ENCODE measurements at regions not wholly inside any gene's neighbourhood (a gene's known extent, or its start where the extent isn't known, plus 50 kb on each side); places are given as distances from the start of the nearest gene placed in this dataset.

GRCh38 chr4:37126051-37126450 lies 118.5 kb upstream of the NWD2 start:
- no peak for DNase-seq

DNA sequence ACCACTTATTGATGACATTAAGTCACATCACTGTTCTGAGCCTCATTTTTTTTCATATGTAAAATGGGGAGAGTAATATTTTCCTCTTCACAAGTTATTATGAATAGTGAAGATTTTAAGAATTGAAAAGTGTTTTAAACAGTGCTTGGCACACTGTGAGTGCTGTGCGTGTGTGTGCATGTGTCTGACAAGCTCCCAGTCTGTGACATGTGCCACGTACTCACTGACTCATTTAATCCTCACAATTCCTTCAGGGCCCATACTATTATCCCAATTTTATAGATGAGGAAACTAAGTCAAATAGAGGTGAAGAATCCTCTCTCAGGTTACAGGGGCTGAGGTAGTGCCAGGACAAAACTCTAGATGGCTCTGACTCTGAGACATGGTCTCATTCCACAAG lies 114.1 kb upstream of the NWD2 start:
- no peak for DNase-seq

- no peak for DNase-seq
Measured at GRCh38 chr4:37132351-37132974, 112.1 kb upstream of the NWD2 start.

GRCh38 chr4:37132975-37133360 lies 111.6 kb upstream of the NWD2 start:
- no peak for DNase-seq

DNA sequence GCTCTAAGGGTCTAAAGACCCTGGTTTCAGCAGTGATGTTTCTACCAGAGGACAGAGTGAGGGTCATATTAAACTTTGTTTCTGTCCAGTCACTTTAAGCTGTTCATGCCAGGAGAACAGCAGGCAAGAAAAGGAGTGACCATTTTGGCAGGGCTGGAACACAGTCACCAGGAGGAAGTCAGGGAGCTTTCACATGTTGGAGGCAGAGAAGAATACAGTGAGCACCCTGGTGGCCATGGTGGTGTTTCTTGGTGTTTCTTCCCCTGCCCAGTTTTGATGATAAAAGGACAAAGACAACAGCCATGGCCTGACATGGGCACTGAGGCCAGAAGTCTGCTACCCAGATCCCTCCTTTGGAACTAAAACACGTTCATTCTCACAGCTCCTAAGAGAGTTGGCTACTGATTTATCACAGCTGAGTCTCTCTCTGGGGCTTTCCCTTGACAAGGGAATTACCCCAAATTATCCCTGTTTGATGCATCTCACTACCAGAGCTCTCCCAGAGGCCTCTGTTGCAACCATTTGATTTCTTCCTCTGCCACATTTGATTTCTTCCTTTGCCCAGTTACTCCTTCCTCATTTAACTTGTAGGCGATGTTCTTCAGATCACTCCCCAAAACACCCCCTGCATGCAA lies 106.4 kb upstream of the NWD2 start:
- no peak for DNase-seq

GRCh38 chr4:37138789-37139188 lies 105.8 kb upstream of the NWD2 start:
- no peak for DNase-seq

GRCh38 chr4:37139987-37140386 lies 104.6 kb upstream of the NWD2 start:
- no peak for DNase-seq

- DNase-seq = no peak
Measured at GRCh38 chr4:37146260-37146659, 98.3 kb upstream of the NWD2 start.

DNA sequence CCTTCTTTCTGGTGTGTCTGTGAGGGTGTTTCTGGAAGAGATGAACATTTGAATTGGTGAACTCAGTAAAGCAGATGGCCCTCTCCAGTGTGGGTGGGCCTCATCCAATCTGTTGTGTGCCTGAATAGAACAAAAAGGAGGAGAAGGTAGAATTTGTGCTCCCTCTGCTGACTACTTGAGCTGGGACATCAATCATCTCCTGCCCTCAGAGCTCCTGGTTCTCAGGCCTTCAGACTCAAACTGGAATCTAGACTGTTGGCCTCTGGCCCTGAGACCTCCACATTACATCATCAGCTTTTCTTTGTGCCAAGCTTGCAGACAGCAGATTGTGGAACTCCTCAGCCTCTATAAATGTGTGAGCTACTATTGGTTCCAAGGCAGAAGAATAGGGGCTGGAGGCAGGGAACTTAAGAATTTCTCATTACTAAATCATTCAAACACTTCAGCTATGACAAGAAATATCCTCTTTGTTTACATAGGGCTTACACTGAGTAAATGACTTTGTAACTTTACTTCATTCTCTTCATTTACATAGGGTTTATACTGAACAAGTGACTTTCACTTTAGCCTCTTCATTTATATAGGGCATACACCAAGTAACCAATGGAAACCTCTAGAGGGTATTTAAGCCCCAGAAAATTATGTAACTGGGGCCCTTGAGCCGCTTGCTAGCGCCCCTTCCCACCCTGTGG lies 86.9 kb upstream of the NWD2 start:
- no peak for DNase-seq

- DNase-seq = no peak
Measured at GRCh38 chr4:37160653-37161052, 83.9 kb upstream of the NWD2 start.

DNA sequence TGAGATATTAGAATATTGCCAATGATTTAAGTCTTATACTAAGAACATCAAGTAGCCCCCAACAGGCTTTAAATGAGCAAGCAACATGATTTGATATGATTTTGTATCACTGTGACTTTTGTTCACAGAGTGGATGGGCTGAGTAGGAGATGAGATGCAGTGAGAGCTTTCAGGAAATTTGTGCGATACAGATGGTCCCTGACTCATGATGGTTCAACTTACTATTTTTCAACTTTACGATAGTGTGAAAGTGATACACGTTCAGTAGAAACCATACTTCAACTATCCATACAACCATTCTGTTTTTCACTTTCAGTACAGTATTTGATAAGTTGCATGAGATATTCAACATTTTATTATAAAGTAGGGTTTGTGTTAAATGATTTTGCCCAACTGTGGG lies 78.7 kb upstream of the NWD2 start:
- no peak for DNase-seq

GRCh38 chr4:37169956-37170355 lies 74.6 kb upstream of the NWD2 start:
- DNase-seq = no peak

- no peak for DNase-seq
Measured at GRCh38 chr4:37188100-37188499, 56.4 kb upstream of the NWD2 start.

Data from activated naive CD4-positive, alpha-beta T cell treated with anti-CD3 and anti-CD28 coated beads, Interleukin-2, amount 50 U/mL, for 16 hours (primary cell).